IPS-20b (cell line): ENCODE measurements at regions not wholly inside any gene's neighbourhood (a gene's known extent, or its start where the extent isn't known, plus 50 kb on each side); places are given as distances from the start of the nearest gene placed in this dataset.

Experiments
- H3K27ac ChIP-seq: one replicate; pipeline ENCODE4 v1.5.1; 2013; ENCODE audit warnings: low read length
- H3K27me3 ChIP-seq: 2 replicates; pipeline ENCODE4 v1.6.1; 2013; ENCODE audit warnings: mild to moderate bottlenecking, low read length, inconsistent platforms; ENCODE audit not compliant: insufficient read depth
- H3K36me3 ChIP-seq: 2 replicates; pipeline ENCODE4 v1.6.1; 2013; ENCODE audit warnings: low read depth, mild to moderate bottlenecking, inconsistent platforms, low read length, moderate library complexity; ENCODE audit not compliant: insufficient read depth
- H3K4me1 ChIP-seq: 2 replicates; pipeline ENCODE4 v1.6.1; 2013; ENCODE audit warnings: mild to moderate bottlenecking, control low read depth, inconsistent platforms, low read length, moderate library complexity; ENCODE audit not compliant: insufficient read depth
- H3K4me3 ChIP-seq: 2 replicates; pipeline ENCODE4 v1.5.1; 2013; ENCODE audit warnings: mild to moderate bottlenecking, low read length, inconsistent platforms
- H3K9ac ChIP-seq: 2 replicates; pipeline ENCODE4 v1.6.1; 2013; ENCODE audit warnings: low read depth, mild to moderate bottlenecking, inconsistent platforms, low read length, moderate library complexity
- H3K9me3 ChIP-seq: 2 replicates; pipeline ENCODE4 v1.6.1; 2013; ENCODE audit warnings: mild to moderate bottlenecking, low read depth, low read length, inconsistent platforms; ENCODE audit not compliant: insufficient read depth

- peaks cover 10% of the 10 kb centered on the region; the same call in 1 of the 2 replicates for H3K4me1 ChIP-seq
- H3K9me3 ChIP-seq: no peaks in the 10 kb centered on the region
- H3K27me3 ChIP-seq: no peaks in the 10 kb centered on the region
- no peaks in the 10 kb centered on the region for H3K36me3 ChIP-seq
- H3K27ac ChIP-seq: no peak overlapping the region
- no peak overlapping the region for H3K4me3 ChIP-seq
- H3K9ac ChIP-seq: no peak overlapping the region
Measured at GRCh38 chr16:86372193-86372592, 138.1 kb upstream of the FOXF1 start.

GRCh38 chr16:86373276-86373901, 136.9 kb upstream of the FOXF1 start:
- no peaks in the 10 kb centered on the region for H3K27me3 ChIP-seq
- no peak overlapping the region for H3K27ac ChIP-seq
- H3K36me3 ChIP-seq: no peaks in the 10 kb centered on the region
- H3K4me3 ChIP-seq: no peak overlapping the region
- no peaks in the 10 kb centered on the region for H3K4me1 ChIP-seq
- H3K9me3 ChIP-seq: no peaks in the 10 kb centered on the region
- H3K9ac ChIP-seq: no peak overlapping the region

DNA sequence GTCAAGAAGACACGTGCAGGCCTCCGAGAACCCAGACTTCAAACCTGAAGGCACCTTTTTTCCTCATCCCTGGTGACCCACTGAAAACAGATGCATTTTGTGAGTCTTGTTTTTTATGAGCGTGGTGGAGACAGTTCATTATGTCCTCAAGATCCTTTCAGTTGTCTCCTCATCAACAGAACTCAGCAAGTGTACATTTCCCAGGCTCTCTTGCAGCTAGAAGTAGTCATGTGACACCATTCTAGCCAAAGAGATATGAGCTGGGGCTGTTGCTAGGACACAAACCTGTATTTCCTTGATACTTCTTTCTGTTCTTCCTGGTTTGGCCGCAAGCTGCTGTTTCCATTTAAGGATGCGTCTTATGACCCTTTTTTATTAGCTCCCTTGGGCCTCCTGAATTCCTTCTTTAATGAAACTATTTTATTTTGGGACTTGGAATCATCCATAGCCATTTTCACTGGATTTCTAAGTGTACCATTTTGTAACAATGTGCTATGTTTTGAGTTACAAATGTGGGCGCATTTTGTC, 135.7 kb upstream of the FOXF1 start:
- Histone ChIP-seq H3K36me3 (no peaks in the 10 kb centered on the region), H3K27me3 (peaks cover 2% of the 10 kb centered on the region; the same call in 1 of the 2 replicates), H3K4me3 (no peak overlapping the region), H3K4me1 (no peaks in the 10 kb centered on the region), H3K9ac (no peak overlapping the region), H3K9me3 (no peaks in the 10 kb centered on the region), H3K27ac (no peak overlapping the region)

DNA sequence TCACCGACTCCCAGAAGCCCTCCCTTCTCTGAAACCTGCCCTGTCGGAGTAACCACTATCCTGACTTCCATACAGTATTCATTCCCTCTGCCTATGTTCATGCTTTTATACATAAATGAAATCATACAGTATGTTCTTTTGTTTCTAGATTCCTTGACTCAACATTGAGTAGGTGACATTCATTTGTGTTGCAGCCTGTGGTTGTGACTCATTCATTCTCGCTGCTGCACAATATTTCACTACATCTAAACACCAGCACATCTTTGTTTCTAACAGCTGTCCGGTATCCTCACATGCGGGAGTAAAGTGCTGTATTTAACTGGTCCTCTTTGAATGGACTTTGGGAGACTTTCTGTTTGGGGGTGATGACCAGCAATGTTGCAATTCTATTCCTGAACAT, 135.0 kb upstream of the FOXF1 start:
- H3K9ac ChIP-seq: no peak overlapping the region
- no peaks in the 10 kb centered on the region for H3K36me3 ChIP-seq
- peaks cover under 1% of the 10 kb centered on the region; the same call in 1 of the 2 replicates for H3K4me1 ChIP-seq
- H3K27me3 ChIP-seq: peaks cover 4% of the 10 kb centered on the region; the same call in 1 of the 2 replicates
- no peaks in the 10 kb centered on the region for H3K9me3 ChIP-seq
- H3K27ac ChIP-seq: no peak overlapping the region
- no peak overlapping the region for H3K4me3 ChIP-seq

DNA sequence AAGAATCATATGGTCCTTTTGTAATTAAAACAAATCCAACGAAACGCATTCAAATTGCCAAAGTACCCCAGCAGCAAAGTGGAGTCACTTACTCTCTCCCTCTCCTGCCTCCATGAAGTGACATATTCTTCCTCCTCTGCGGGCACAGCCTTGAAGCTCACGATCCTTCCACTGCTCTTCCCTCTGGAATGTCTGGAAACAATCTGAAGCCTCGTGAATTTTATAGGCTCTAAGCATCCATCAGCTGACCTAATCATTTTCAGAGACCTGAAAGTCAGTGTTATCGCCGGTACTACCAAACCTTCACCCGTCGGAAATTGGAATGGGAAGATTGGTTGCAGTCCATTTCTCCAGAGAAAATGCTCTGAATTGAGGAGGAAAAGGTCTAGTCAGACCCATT, 134.5 kb upstream of the FOXF1 start:
- H3K9ac ChIP-seq: no peak overlapping the region
- H3K9me3 ChIP-seq: no peaks in the 10 kb centered on the region
- no peak overlapping the region for H3K27ac ChIP-seq
- H3K27me3 ChIP-seq: peaks cover 4% of the 10 kb centered on the region; the same call in 1 of the 2 replicates
- no peaks in the 10 kb centered on the region for H3K36me3 ChIP-seq
- no peak overlapping the region for H3K4me3 ChIP-seq
- H3K4me1 ChIP-seq: peaks cover 3% of the 10 kb centered on the region; the same call in 1 of the 2 replicates

- no peaks in the 10 kb centered on the region for H3K9me3 ChIP-seq
- no peaks in the 10 kb centered on the region for H3K36me3 ChIP-seq
- H3K4me3 ChIP-seq: no peak overlapping the region
- H3K9ac ChIP-seq: no peak overlapping the region
- peaks cover 3% of the 10 kb centered on the region; the same call in 1 of the 2 replicates for H3K4me1 ChIP-seq
- no peak overlapping the region for H3K27ac ChIP-seq
- H3K27me3 ChIP-seq: peaks cover 4% of the 10 kb centered on the region; the same call in 1 of the 2 replicates
Measured at GRCh38 chr16:86376837-86377236, 133.5 kb upstream of the FOXF1 start.

GRCh38 chr16:86377251-86378022, 132.9 kb upstream of the FOXF1 start:
- Histone ChIP-seq H3K9me3 (no peaks in the 10 kb centered on the region), H3K4me3 (no peak overlapping the region), H3K4me1 (peaks cover 3% of the 10 kb centered on the region; the same call in 1 of the 2 replicates), H3K36me3 (no peaks in the 10 kb centered on the region), H3K9ac (no peak overlapping the region), H3K27ac (no peak overlapping the region), H3K27me3 (peaks cover 4% of the 10 kb centered on the region; the same call in 1 of the 2 replicates)

DNA sequence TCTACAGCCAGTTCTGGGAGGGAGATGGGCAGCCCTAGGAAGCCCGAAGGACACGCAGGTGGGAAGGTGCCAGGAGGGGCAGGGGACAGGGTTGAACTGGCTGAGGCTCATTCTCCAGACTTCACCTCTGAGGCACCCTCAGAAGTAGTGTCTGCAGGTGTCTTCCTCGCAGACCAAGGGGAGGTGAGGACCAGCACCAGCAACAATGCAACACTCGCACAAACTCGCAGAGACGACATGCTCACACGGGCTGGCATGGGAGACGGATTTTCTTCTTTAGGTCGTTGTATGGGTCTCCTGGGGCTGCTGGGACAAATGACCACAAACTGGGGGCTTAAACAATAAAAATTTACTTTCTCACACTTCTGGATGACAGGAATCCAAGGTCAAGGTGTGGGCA, 132.2 kb upstream of the FOXF1 start:
- H3K4me3 ChIP-seq: no peak overlapping the region
- H3K27me3 ChIP-seq: peaks cover 4% of the 10 kb centered on the region; the same call in 1 of the 2 replicates
- peaks cover 3% of the 10 kb centered on the region; the same call in 1 of the 2 replicates for H3K4me1 ChIP-seq
- no peaks in the 10 kb centered on the region for H3K9me3 ChIP-seq
- no peak overlapping the region for H3K27ac ChIP-seq
- no peak overlapping the region for H3K9ac ChIP-seq
- H3K36me3 ChIP-seq: no peaks in the 10 kb centered on the region

DNA sequence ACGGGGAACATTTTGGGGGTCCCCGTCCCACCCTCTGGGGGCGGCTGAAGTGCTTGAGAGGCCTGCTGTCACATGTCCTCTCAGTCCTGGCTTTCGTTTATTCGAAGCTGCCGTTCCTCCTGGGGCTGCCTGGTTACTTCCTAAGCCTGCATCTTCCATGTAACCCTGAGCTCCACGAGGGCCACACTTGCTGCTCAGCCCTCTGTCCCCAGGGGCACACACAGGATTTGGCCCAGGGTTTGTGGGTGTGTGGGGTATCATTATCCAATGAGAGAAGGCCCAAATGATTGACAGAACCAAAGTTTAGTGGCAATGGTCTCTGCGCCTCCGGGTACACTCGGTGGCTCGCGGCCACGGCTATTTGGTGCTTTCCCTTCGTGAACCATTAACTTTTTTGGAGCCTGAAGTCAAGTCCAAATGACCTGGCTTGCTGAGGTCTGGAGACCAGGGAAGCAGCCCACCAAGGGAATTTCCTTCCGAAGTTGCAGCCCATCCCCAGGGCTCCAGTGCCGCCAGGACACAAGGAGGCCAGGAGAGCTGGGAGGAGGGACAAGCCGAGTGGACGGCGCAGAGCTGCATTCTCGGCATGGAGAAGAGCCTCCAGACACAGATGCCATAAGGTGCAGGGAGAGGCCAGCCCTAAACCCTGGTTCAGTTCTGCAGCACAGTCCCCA, 131.4 kb upstream of the FOXF1 start:
- H3K4me1 ChIP-seq: peaks cover 3% of the 10 kb centered on the region; the same call in 1 of the 2 replicates
- no peaks in the 10 kb centered on the region for H3K36me3 ChIP-seq
- H3K9ac ChIP-seq: no peak overlapping the region
- no peak overlapping the region for H3K27ac ChIP-seq
- H3K4me3 ChIP-seq: no peak overlapping the region
- H3K9me3 ChIP-seq: no peaks in the 10 kb centered on the region
- peaks cover 4% of the 10 kb centered on the region; the same call in 1 of the 2 replicates for H3K27me3 ChIP-seq

- H3K27me3 ChIP-seq: peaks cover 4% of the 10 kb centered on the region; the same call in 1 of the 2 replicates
- H3K9me3 ChIP-seq: no peaks in the 10 kb centered on the region
- no peak overlapping the region for H3K27ac ChIP-seq
- no peak overlapping the region for H3K4me3 ChIP-seq
- H3K36me3 ChIP-seq: no peaks in the 10 kb centered on the region
- H3K4me1 ChIP-seq: peaks cover 3% of the 10 kb centered on the region; the same call in 1 of the 2 replicates
- H3K9ac ChIP-seq: no peak overlapping the region
Measured at GRCh38 chr16:86379505-86379846, 130.9 kb upstream of the FOXF1 start.

GRCh38 chr16:86380030-86380429, 130.3 kb upstream of the FOXF1 start:
- H3K9me3 ChIP-seq: no peaks in the 10 kb centered on the region
- no peak overlapping the region for H3K4me3 ChIP-seq
- H3K9ac ChIP-seq: no peak overlapping the region
- H3K27ac ChIP-seq: no peak overlapping the region
- peaks cover 4% of the 10 kb centered on the region; the same call in 1 of the 2 replicates for H3K27me3 ChIP-seq
- no peaks in the 10 kb centered on the region for H3K36me3 ChIP-seq
- peaks cover 3% of the 10 kb centered on the region; the same call in 1 of the 2 replicates for H3K4me1 ChIP-seq
